WTC11 (cell line): ENCODE measurements at regions not wholly inside any gene's neighbourhood (a gene's known extent, or its start where the extent isn't known, plus 50 kb on each side); places are given as distances from the start of the nearest gene placed in this dataset.

Experiments used
- ATAC-seq: fragments of 200-7000 bp; cut with Tn5 transposase; 2 replicates; pipeline ENCODE4 v1.10.0; 2021; ENCODE audit warnings: mild to moderate bottlenecking, moderate library complexity
- CTCF ChIA-PET: fragments of 300-600 bp; sonication (Branson Sonifier 250); formaldehyde crosslinking; loops from one replicate; lab custom pipeline; 2021; ENCODE audit warnings: antibody characterized with exemption; lab: Charles Lee
- POLR2A ChIA-PET: fragments of 350-600 bp; sonication (Branson Sonifier 250); formaldehyde crosslinking; loops from one replicate; lab custom pipeline; 2021; ENCODE audit warnings: antibody characterized with exemption; lab: Charles Lee
- DNase-seq: peaks from one replicate; pipeline ENCODE4 v3.0.0; 2021; ENCODE audit warnings: low spot score
- H3K27ac Mint-ChIP-seq: 2 replicates; pipeline ENCODE4 v1.8.0; 2021; ENCODE audit warnings: mixed read lengths
- H3K27me3 Mint-ChIP-seq: 2 replicates; pipeline ENCODE4 v1.8.0; 2021; ENCODE audit warnings: low read depth, mild to moderate bottlenecking, moderate library complexity, mixed read lengths
- H3K36me3 Mint-ChIP-seq: 2 replicates; pipeline ENCODE4 v1.8.0; 2021; ENCODE audit warnings: mixed read lengths
- H3K4me1 Mint-ChIP-seq: 2 replicates; pipeline ENCODE4 v1.8.0; 2022; ENCODE audit warnings: mixed read lengths
- H3K4me3 Mint-ChIP-seq: 2 replicates; pipeline ENCODE4 v1.8.0; 2021; ENCODE audit warnings: mild to moderate bottlenecking, moderate library complexity, mixed read lengths
- H3K9me3 Mint-ChIP-seq: 2 replicates; pipeline ENCODE4 v1.8.0; 2021; ENCODE audit warnings: mixed read lengths
- ARID4B ChIP-seq: sonication (generic); formaldehyde crosslinking; IDR thresholded peaks from 2 replicates; pipeline ENCODE4 v1.8.0; 2023; ENCODE audit warnings: missing genetic modification reagents, mild to moderate bottlenecking, borderline replicate concordance
- ATF1 ChIP-seq: sonication (generic); formaldehyde crosslinking; IDR thresholded peaks from 2 replicates; pipeline ENCODE4 v1.8.1; 2023; ENCODE audit warnings: mild to moderate bottlenecking, moderate library complexity, missing genetic modification reagents
- CBFB ChIP-seq: sonication (generic); formaldehyde crosslinking; IDR thresholded peaks from 2 replicates; pipeline ENCODE4 v1.8.1; 2022; ENCODE audit warnings: mild to moderate bottlenecking, low read depth, missing genetic modification reagents
- ELF4 ChIP-seq: sonication (generic); formaldehyde crosslinking; IDR thresholded peaks from 2 replicates; pipeline ENCODE4 v1.8.1; 2022; ENCODE audit warnings: low read depth, mild to moderate bottlenecking, moderate library complexity, missing genetic modification reagents
- ETV6 ChIP-seq: sonication (generic); formaldehyde crosslinking; IDR thresholded peaks from 2 replicates; pipeline ENCODE4 v1.8.1; 2022; ENCODE audit warnings: mild to moderate bottlenecking, missing genetic modification reagents
- KAT7 ChIP-seq: sonication (generic); formaldehyde crosslinking; IDR thresholded peaks from 2 replicates; pipeline ENCODE4 v1.8.1; 2023; ENCODE audit warnings: missing genetic modification reagents, mild to moderate bottlenecking, borderline replicate concordance
- MYBL2 ChIP-seq: sonication (generic); formaldehyde crosslinking; IDR thresholded peaks from 2 replicates; pipeline ENCODE4 v1.8.1; 2023; ENCODE audit warnings: mild to moderate bottlenecking, moderate library complexity, missing genetic modification reagents
- NFE2L1 ChIP-seq: sonication (generic); formaldehyde crosslinking; IDR thresholded peaks from 2 replicates; pipeline ENCODE4 v1.8.1; 2023; ENCODE audit warnings: missing genetic modification reagents
- NFYB ChIP-seq: sonication (generic); formaldehyde crosslinking; conservative IDR thresholded peaks from 2 replicates; pipeline ENCODE4 v1.8.0; 2022; ENCODE audit warnings: low read depth, missing genetic modification reagents
- PRRX2 ChIP-seq: fragments of 250-450 bp; sonication (Bioruptor Pico); IDR thresholded peaks from 2 replicates; pipeline ENCODE4 v1.8.0; 2021; ENCODE audit warnings: mild to moderate bottlenecking
- SOX15 ChIP-seq: fragments of 250-450 bp; sonication (Bioruptor Pico); IDR thresholded peaks from 2 replicates; pipeline ENCODE4 v1.9.0; 2021; ENCODE audit warnings: mild to moderate bottlenecking
- TCF7 ChIP-seq: sonication (generic); formaldehyde crosslinking; IDR thresholded peaks from 2 replicates; pipeline ENCODE4 v1.8.0; 2022; ENCODE audit warnings: mild to moderate bottlenecking, low read depth, missing genetic modification reagents, moderate library complexity
- TP53 ChIP-seq: sonication (generic); formaldehyde crosslinking; IDR thresholded peaks from 2 replicates; pipeline ENCODE4 v1.8.1; 2023; ENCODE audit warnings: mild to moderate bottlenecking, missing genetic modification reagents
- ZNF138 ChIP-seq: sonication (generic); formaldehyde crosslinking; conservative IDR thresholded peaks from 2 replicates; pipeline ENCODE4 v1.8.1; 2022; ENCODE audit warnings: mild to moderate bottlenecking, moderate library complexity, missing genetic modification reagents
- ZNF232 ChIP-seq: sonication (generic); formaldehyde crosslinking; IDR thresholded peaks from 2 replicates; pipeline ENCODE4 v1.8.0; 2022; ENCODE audit warnings: mild to moderate bottlenecking, missing genetic modification reagents
- ZNF317 ChIP-seq: sonication (generic); formaldehyde crosslinking; IDR thresholded peaks from 2 replicates; pipeline ENCODE4 v1.8.1; 2023; ENCODE audit warnings: low read depth, mild to moderate bottlenecking, moderate library complexity, missing genetic modification reagents, borderline replicate concordance
- ZNF423 ChIP-seq: fragments of 250-450 bp; sonication (Bioruptor Pico); IDR thresholded peaks from 2 replicates; pipeline ENCODE4 v2.1.2; 2022; ENCODE audit warnings: mild to moderate bottlenecking, moderate library complexity
- ZNF671 ChIP-seq: fragments of 250-450 bp; sonication (Bioruptor Pico); IDR thresholded peaks from 2 replicates; pipeline ENCODE4 v1.8.0; 2021; ENCODE audit warnings: mild to moderate bottlenecking

GRCh38 chr7:137146552-137147337 is 196.8 kb downstream of the PTN start:
- ATAC-seq (no peak), DNase-seq (no peak)
- no peaks in the 10 kb centered on the region for H3K36me3 Mint-ChIP-seq
- no peaks in the 10 kb centered on the region for H3K9me3 Mint-ChIP-seq
- H3K4me3 Mint-ChIP-seq, result no peak overlapping the region
- TF ChIP-seq SOX15 (CRISPR knock-in tag), result no peak
- no peak for TF ChIP-seq ZNF671
- TF ChIP-seq KAT7 (CRISPR knock-in tag), result no peak
- no peak for TF ChIP-seq PRRX2
- TF ChIP-seq ELF4 (CRISPR knock-in tag), result no peak
- TF ChIP-seq TCF7 (CRISPR knock-in tag), result no peak
- TF ChIP-seq ZNF317 (CRISPR knock-in tag), result no peak
- no peak for TF ChIP-seq CBFB (CRISPR knock-in tag)
- no peak for TF ChIP-seq ZNF138 (CRISPR knock-in tag)
- TF ChIP-seq ARID4B (CRISPR knock-in tag), result no peak
- no peak for TF ChIP-seq ZNF232
- TF ChIP-seq NFE2L1 (CRISPR knock-in tag), result no peak
- no peak for TF ChIP-seq ZNF423 (CRISPR knock-in tag)
- TF ChIP-seq TP53 (CRISPR knock-in tag), result no peak
- POLR2A ChIA-PET, result no interaction called here
- no peak overlapping the region for H3K27ac Mint-ChIP-seq
- CTCF ChIA-PET, result no interaction called here
- H3K27me3 Mint-ChIP-seq, result no peaks in the 10 kb centered on the region
- peaks cover 4% of the 10 kb centered on the region for H3K4me1 Mint-ChIP-seq

- peaks cover 4% of the 10 kb centered on the region for H3K4me1 Mint-ChIP-seq
- no peak overlapping the region for H3K4me3 Mint-ChIP-seq
- ATAC-seq, result no peak
- H3K9me3 Mint-ChIP-seq, result no peaks in the 10 kb centered on the region
- TF ChIP-seq NFYB (CRISPR knock-in tag) (no peak), MYBL2 (CRISPR knock-in tag) (no peak), ETV6 (no peak), ATF1 (CRISPR knock-in tag) (no peak)
- CTCF ChIA-PET, result no interaction called here
- POLR2A ChIA-PET, result no interaction called here
- H3K27me3 Mint-ChIP-seq, result no peaks in the 10 kb centered on the region
- H3K36me3 Mint-ChIP-seq, result no peaks in the 10 kb centered on the region
- no peak for DNase-seq
- no peak overlapping the region for H3K27ac Mint-ChIP-seq
Observed at GRCh38 chr7:137146012-137146455, 197.5 kb downstream of the PTN start.

DNA sequence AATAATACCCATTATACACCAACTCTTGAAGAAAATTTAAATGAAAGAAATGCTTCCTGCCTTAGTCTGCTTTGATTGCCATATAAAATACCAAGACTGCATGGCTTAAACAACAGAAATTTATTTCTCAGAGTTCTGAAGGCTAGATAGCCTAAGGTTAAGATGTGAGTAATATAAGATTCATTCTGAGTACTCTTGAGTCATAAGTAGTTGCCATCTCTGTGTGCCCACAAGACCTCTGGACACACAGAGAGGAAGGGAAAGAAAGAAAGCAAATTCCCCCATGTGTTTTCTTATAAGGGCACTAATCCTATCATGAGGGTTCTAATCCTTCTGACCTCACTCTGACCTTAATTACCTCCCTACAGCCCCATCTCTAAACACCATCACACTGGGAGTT is 201.2 kb downstream of the PTN start:
- Mint-ChIP-seq H3K27me3 (no peaks in the 10 kb centered on the region), H3K27ac (no peak overlapping the region), H3K9me3 (no peaks in the 10 kb centered on the region), H3K4me3 (no peak overlapping the region), H3K36me3 (0 out of 2 replicates have a peak, but pooled peaks cover 3% of the 10 kb centered on the region), H3K4me1 (peaks cover 4% of the 10 kb centered on the region)
- ATAC-seq (no peak), DNase-seq (no peak)
- POLR2A ChIA-PET, result no interaction called here
- TF ChIP-seq SOX15 (CRISPR knock-in tag), result no peak
- CTCF ChIA-PET, result no interaction called here
